ENCODE measurements at regions not wholly inside any gene's neighbourhood (a gene's known extent, or its start where the extent isn't known, plus 50 kb on each side); places are given as distances from the start of the nearest gene placed in this dataset.

GRCh38 chr3:174784206-174784934 lies 74.8 kb upstream of the NAALADL2 start:
- no peak for DNase-seq (ENCODE audit: low spot score)

GRCh38 chr3:174786825-174787224 lies 72.3 kb upstream of the NAALADL2 start:
- DNase-seq (ENCODE audit: low spot score) = no peak

- DNase-seq (ENCODE audit: low spot score) = no peak
These were observed 68.0 kb upstream of the NAALADL2 start for GRCh38 chr3:174791161-174791560.

GRCh38 chr3:174792864-174793263 lies 66.3 kb upstream of the NAALADL2 start:
- DNase-seq (ENCODE audit: low spot score) = no peak

All from AG08396 (cell line).